NCI-H82 (cell line): ENCODE measurements at regions not wholly inside any gene's neighbourhood (a gene's known extent, or its start where the extent isn't known, plus 50 kb on each side); places are given as distances from the start of the nearest gene placed in this dataset.
A peak's percentile ranks its signal among the peaks of the same experiment; 100 is the strongest.

Experiments used
- DNase-seq: peaks from one replicate; lab custom pipeline; 2025; lab: John Stamatoyannopoulos, UW

- DNase-seq, result no peak
These were observed 107.2 kb downstream of the DACT2 start for GRCh38 chr6:168212362-168212761.

- no peak for DNase-seq
These were observed 107.9 kb downstream of the DACT2 start for GRCh38 chr6:168211681-168212080.

- DNase-seq, result no peak
These were observed 109.1 kb downstream of the DACT2 start for GRCh38 chr6:168210239-168211105.

- no peak for DNase-seq
These were observed 110.2 kb downstream of the DACT2 start for GRCh38 chr6:168209420-168209819.

DNA sequence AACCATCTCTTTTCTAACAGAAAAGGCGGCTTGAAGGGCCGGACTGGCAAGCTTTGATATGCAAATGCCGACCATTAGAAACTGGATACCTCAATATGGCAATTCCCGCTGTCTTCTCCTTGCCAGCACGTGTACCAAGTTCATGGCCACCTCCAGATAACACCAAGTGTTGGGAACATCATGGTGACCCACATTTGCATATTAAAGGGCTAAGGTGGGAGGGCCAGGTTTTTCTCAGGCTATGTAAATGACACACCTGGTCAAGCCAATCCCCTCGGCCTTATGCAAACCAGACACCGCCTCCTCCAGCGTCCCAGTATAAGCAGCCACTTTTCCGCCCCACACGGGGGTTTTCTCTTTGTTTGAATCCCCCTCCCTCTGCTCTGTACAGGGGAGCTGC is 110.7 kb downstream of the DACT2 start:
- peak; percentile 4 for DNase-seq

GRCh38 chr6:168208402-168208801 is 111.2 kb downstream of the DACT2 start:
- no peak for DNase-seq

DNA sequence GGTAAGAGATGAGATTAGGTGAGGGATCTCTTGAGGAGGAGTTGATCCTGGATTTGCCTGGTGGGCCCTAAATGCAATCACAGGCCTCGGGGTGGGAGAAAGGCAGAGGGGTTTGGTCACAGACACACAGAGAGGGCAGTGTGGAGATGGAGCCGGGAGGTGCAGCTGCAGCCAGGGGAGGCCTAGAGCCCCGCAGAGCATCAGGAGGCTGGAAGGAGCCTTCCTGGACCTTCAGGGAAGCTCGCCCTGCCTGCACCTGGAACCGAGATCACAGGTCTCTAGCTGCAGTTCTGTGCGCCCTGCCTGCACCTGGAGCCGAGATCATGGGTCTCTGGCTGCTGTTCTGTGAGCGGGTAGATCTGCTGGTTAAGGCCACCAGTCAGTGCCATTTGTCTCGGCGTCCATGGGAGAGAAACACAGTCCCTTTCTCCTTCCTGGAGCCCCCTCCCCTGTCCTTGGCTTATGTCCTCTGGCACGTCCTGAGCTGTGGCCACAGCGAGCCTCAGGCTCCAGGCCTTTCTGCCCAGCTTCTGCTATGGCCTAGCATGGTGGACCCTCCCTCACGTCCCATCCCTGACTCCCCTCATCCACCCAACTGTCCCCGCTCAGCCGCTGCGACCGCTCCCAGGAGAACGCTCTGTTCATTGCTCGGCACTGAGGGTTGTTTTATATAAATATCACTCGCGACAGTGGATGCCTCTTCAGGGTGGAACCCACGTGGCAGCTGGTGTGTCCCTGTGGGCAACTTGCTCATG is 112.0 kb downstream of the DACT2 start:
- DNase-seq, result no peak

GRCh38 chr6:168206661-168207274 is 112.8 kb downstream of the DACT2 start:
- DNase-seq, result no peak

DNA sequence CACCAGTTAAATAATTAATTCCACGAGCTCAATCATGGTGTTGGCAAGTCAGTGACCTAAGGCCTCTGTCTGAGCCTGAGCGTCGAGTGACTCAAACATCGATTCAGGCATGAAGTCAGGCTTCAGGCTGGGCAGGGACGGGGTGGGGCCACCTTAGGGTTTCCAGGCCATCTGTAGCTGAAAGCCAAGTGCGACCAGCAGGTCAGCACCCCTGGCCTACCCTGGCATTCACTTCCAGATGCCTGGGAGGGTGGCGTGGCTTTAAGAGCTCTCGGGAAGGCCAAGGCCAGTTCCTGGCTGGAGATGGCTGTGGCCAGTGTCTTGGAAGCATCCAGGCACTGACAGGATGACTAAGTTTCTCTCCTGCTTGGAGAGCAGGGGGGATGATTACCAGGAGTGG is 113.4 kb downstream of the DACT2 start:
- no peak for DNase-seq

DNA sequence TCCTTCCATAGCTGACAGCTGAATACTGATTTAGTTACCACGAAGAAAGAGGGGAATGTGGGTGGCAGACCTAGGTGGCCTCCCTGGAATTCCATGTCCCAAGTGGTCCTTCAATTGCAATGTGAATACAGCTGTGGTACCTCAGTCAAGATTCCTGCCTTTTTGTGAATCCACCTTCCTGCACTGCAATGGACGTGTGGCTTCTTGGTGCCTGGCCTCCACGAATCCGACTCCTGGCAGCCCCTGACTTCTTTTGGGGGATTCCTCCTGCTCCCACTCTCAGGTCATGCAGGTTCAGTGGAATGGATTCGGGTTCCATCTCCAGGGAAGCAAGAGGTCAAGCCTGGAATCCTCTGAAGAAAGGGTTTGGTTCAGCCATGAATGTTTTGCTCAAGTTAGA is 117.8 kb downstream of the DACT2 start:
- no peak for DNase-seq

- no peak for DNase-seq
These were observed 118.2 kb downstream of the DACT2 start for GRCh38 chr6:168201383-168201782.

GRCh38 chr6:168200571-168201134 is 118.9 kb downstream of the DACT2 start:
- DNase-seq, result no peak

GRCh38 chr6:168198302-168199180 is 119.5 kb upstream of the FRMD1 start:
- no peak for DNase-seq

- no peak for DNase-seq
These were observed 118.8 kb upstream of the FRMD1 start for GRCh38 chr6:168197636-168198301.

DNA sequence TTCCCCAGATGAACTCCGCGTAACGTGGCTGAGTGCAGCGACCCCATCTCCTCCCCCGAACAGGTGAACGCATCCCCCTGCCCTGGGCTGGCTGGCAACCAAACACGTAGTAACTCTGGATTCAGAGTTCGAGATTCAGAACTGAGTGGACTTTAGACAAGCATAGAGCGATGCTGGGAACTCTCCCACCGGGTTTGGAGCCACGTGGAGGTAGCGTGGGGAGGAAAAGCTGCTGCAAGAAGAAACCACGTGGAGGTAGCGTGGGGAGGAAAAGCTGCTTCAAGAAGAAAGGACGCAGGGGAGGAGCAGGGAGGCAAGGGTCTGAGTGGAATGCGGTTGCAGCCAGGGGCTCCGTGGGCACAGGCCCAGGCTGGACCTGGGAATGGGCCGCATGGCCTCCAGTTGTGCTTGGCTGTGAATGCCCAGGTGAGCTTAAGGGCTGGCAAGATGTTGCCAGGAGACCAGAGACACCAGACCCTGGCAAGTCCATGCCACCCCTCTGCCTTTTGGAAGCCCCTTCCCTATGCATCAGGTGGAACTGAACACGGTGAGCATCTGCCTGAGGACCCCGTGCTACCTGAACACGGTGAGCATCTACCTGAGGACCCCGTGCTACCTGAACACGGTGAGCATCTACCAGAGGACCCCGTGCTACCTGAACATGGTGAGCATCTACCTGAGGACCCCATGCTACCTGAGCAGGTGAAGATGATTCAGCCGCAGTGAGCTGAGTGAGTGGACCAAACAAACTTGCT is 118.0 kb upstream of the FRMD1 start:
- no peak for DNase-seq

- DNase-seq, result no peak
These were observed 117.4 kb upstream of the FRMD1 start for GRCh38 chr6:168196385-168196860.

- DNase-seq, result no peak
These were observed 116.7 kb upstream of the FRMD1 start for GRCh38 chr6:168195712-168196111.

GRCh38 chr6:168194732-168195567 is 115.9 kb upstream of the FRMD1 start:
- no peak for DNase-seq
